ENCODE measurements at regions not wholly inside any gene's neighbourhood (a gene's known extent, or its start where the extent isn't known, plus 50 kb on each side); places are given as distances from the start of the nearest gene placed in this dataset.
A peak's percentile ranks its signal among the peaks of the same experiment; 100 is the strongest.
"Not testable (repeated sequence)": the region's sequence is repeated elsewhere in the genome, so short reads cannot be mapped to it uniquely, and the experiment has no call there.

DNA sequence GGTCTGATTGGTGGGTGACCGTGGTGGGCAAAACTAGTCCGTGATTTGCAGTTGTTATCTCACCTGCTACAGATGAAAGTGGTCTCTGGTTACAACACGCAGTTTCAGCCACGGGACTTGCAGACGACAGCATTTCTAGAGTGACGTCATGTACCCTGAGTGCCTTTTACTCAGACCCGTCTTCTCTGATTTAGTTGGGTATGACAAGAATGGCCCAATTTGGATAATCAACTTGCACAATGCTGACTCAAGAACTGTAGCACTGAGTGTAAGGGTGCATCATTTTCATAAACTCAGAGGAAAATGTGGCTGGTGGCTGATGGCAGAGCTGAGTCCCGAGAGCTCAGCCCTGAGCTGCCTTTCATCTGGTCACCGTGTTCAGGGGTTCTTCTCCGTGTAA lies 281.4 kb upstream of the FRG1 start:
- H2BK120ac ChIP-seq (ENCODE audit: low read depth, low read length): no peak overlapping the region
- DNase-seq (ENCODE audit: low spot score): no peak
- no peak overlapping the region for H3K18ac ChIP-seq (ENCODE audit: low read length)
- H3K79me1 ChIP-seq (ENCODE audit: low read depth, low read length): no peaks in the 10 kb centered on the region
- no peak overlapping the region for H3K23ac ChIP-seq (ENCODE audit: low read depth, low read length, poor library complexity)
- H3K36me3 ChIP-seq (replicated peaks in 1 of 2; ENCODE audit: control insufficient read depth in 2 of 2, insufficient read depth in 2 of 2, low read length in 2 of 2): no peaks in the 10 kb centered on the region
- no peak overlapping the region for H2AFZ ChIP-seq (ENCODE audit: low read length)
- no peak overlapping the region for H2AK5ac ChIP-seq (ENCODE audit: low read depth, low read length)
- H3K4me2 ChIP-seq (ENCODE audit: insufficient read depth, low read length, poor library complexity, severe bottlenecking): no peak overlapping the region
- H2BK12ac ChIP-seq (ENCODE audit: low read length): no peak overlapping the region
- no peak overlapping the region for H4K8ac ChIP-seq (ENCODE audit: low read depth, low read length)
- H3K4me1 ChIP-seq (ENCODE audit: control insufficient read depth in 2 of 2, insufficient read depth in 1 of 2, low read depth in 1 of 2, low read length in 2 of 2): peaks cover 0 to 2% of the 10 kb centered on the region in 2 donors
- H3K14ac ChIP-seq (ENCODE audit: low read length): no peak overlapping the region
- H3K9ac ChIP-seq (ENCODE audit: low read depth, low read length, poor library complexity): no peak overlapping the region
- H3K4ac ChIP-seq (ENCODE audit: low read length): no peak overlapping the region
- no peaks in the 10 kb centered on the region for H3K9me3 ChIP-seq (replicated peaks in 1 of 2; ENCODE audit: control insufficient read depth in 2 of 2, insufficient read depth in 1 of 2, low read depth in 1 of 2, low read length in 2 of 2)
- H4K91ac ChIP-seq (ENCODE audit: low read depth, low read length, poor library complexity): no peak overlapping the region
- H3K4me3 ChIP-seq (ENCODE audit: low read length in 2 of 2): no peak overlapping the region
- H3K27ac ChIP-seq (replicated peaks; ENCODE audit: low read length): no peak overlapping the region
- no peak overlapping the region for H2BK5ac ChIP-seq (ENCODE audit: low read length)
- H2BK15ac ChIP-seq (ENCODE audit: low read length): no peak overlapping the region
- no CpG with 5 or more reads among the region's 10 CpGs for WGBS, 2 donors (ENCODE audit: extremely low coverage in 2 of 2, insufficient read length in 2 of 2, insufficient replicate concordance in 1 of 2)
- H3K27me3 ChIP-seq (ENCODE audit: control insufficient read depth in 3 of 3, insufficient read depth in 3 of 3, low read depth in 1 of 3, low read length in 3 of 3): no peaks in the 10 kb centered on the region

DNA sequence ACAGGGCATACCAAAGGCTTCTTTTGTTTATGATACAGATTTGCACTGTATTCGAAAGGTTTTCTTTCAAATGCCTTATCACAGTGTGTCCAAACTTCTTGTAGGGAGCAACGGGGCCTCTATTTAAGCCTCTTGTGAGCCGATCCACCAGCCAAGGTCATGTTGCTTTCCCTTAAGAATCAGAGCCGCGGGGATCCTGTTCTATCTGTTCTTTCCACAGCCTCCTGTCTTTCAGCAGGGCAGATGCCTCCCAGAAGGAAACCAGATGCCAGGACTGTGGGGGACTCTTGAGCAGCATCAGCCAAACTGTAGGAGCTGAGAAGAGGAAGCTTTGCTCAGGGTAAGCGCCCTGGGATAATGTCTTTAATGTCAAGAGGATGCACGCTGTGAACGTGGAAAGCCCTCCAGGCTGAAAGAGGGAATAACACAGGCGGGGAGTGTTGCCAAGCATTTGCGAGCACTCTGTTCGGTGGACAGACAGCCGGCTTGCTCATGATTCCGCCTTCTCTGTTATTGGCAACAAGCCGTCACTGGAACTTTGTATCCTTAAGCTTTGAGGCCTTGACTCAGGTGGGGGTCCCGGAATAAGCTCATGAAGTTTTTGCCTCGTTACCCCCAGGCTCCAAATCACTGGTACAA lies 279.8 kb upstream of the FRG1 start:
- Histone ChIP-seq H3K4me2 (ENCODE audit: insufficient read depth, low read length, poor library complexity, severe bottlenecking) (no peak overlapping the region), H3K79me1 (ENCODE audit: low read depth, low read length) (no peaks in the 10 kb centered on the region), H3K4me3 (ENCODE audit: low read length in 2 of 2) (no peak overlapping the region), H2AFZ (ENCODE audit: low read length) (no peak overlapping the region), H3K27me3 (ENCODE audit: control insufficient read depth in 3 of 3, insufficient read depth in 3 of 3, low read depth in 1 of 3, low read length in 3 of 3) (no peaks in the 10 kb centered on the region), H2AK5ac (ENCODE audit: low read depth, low read length) (no peak overlapping the region), H3K4ac (ENCODE audit: low read length) (no peak overlapping the region), H2BK15ac (ENCODE audit: low read length) (no peak overlapping the region), H3K4me1 (ENCODE audit: control insufficient read depth in 2 of 2, insufficient read depth in 1 of 2, low read depth in 1 of 2, low read length in 2 of 2) (no peaks in the 10 kb centered on the region), H2BK12ac (ENCODE audit: low read length) (no peak overlapping the region), H3K9me3 (replicated peaks in 1 of 2; ENCODE audit: control insufficient read depth in 2 of 2, insufficient read depth in 1 of 2, low read depth in 1 of 2, low read length in 2 of 2) (no peaks in the 10 kb centered on the region), H3K36me3 (replicated peaks in 1 of 2; ENCODE audit: control insufficient read depth in 2 of 2, insufficient read depth in 2 of 2, low read length in 2 of 2) (no peaks in the 10 kb centered on the region), H4K91ac (ENCODE audit: low read depth, low read length, poor library complexity) (no peak overlapping the region), H2BK120ac (ENCODE audit: low read depth, low read length) (no peak overlapping the region), H3K18ac (ENCODE audit: low read length) (no peak overlapping the region), H3K27ac (replicated peaks; ENCODE audit: low read length) (no peak overlapping the region), H2BK5ac (ENCODE audit: low read length) (no peak overlapping the region), H4K8ac (ENCODE audit: low read depth, low read length) (no peak overlapping the region), H3K14ac (ENCODE audit: low read length) (no peak overlapping the region), H3K9ac (ENCODE audit: low read depth, low read length, poor library complexity) (no peak overlapping the region), H3K23ac (ENCODE audit: low read depth, low read length, poor library complexity) (no peak overlapping the region)
- WGBS, 2 donors (ENCODE audit: extremely low coverage in 2 of 2, insufficient read length in 2 of 2, insufficient replicate concordance in 1 of 2): no CpG with 5 or more reads among the region's 16 CpGs
- no peak for DNase-seq (ENCODE audit: low spot score)

DNA sequence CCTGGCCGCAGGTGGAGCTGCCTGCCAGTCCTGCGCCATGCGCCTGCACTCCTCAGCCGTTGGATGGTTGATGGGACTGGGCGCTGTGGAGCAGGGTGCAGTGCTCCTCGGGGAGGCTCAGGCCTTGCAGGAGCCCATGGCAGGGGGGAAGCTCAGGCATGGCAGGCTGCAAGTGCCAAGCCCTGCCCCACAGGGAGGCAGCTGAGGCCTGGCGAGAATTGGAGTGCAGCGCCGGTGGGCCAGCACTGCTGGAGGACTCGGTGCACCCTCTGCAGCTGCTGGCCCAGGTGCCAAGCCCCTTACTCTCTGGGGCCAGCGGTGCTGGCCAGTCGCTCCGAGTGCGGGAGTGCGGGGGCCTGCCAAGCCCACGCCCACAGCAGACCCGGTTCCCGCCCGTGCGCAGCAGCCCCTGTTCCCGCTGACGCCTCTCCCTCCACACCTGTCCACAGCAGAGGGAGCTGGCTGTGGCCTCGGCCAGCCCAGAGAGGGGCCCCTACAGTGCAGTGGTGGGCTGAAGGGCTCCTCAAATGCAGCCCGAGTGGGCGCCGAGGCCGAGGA lies 275.9 kb upstream of the FRG1 start:
- Histone ChIP-seq H3K36me3 (replicated peaks in 1 of 2; ENCODE audit: control insufficient read depth in 2 of 2, insufficient read depth in 2 of 2, low read length in 2 of 2) (no peaks in the 10 kb centered on the region), H3K18ac (ENCODE audit: low read length) (peak overlapping the region; percentile 48), H2BK12ac (ENCODE audit: low read length) (peak overlapping the region; percentile 22), H2BK15ac (ENCODE audit: low read length) (peak overlapping the region; percentile 67), H3K4me3 (ENCODE audit: low read length in 2 of 2) (no peak overlapping the region), H2AK5ac (ENCODE audit: low read depth, low read length) (peak overlapping the region; percentile 37), H3K4ac (ENCODE audit: low read length) (no peak overlapping the region), H3K23ac (ENCODE audit: low read depth, low read length, poor library complexity) (no peak overlapping the region), H2BK120ac (ENCODE audit: low read depth, low read length) (no peak overlapping the region), H3K27ac (replicated peaks; ENCODE audit: low read length) (no peak overlapping the region), H4K91ac (ENCODE audit: low read depth, low read length, poor library complexity) (peak overlapping the region; percentile 53), H3K14ac (ENCODE audit: low read length) (no peak overlapping the region), H3K4me2 (ENCODE audit: insufficient read depth, low read length, poor library complexity, severe bottlenecking) (no peak overlapping the region), H3K4me1 (ENCODE audit: control insufficient read depth in 2 of 2, insufficient read depth in 1 of 2, low read depth in 1 of 2, low read length in 2 of 2) (no peaks in the 10 kb centered on the region), H2BK5ac (ENCODE audit: low read length) (no peak overlapping the region), H3K9me3 (replicated peaks in 1 of 2; ENCODE audit: control insufficient read depth in 2 of 2, insufficient read depth in 1 of 2, low read depth in 1 of 2, low read length in 2 of 2) (no peaks in the 10 kb centered on the region), H3K27me3 (ENCODE audit: control insufficient read depth in 3 of 3, insufficient read depth in 3 of 3, low read depth in 1 of 3, low read length in 3 of 3) (no peaks in the 10 kb centered on the region), H3K9ac (ENCODE audit: low read depth, low read length, poor library complexity) (peak overlapping the region; percentile 70), H4K8ac (ENCODE audit: low read depth, low read length) (no peak overlapping the region), H2AFZ (ENCODE audit: low read length) (no peak overlapping the region), H3K79me1 (ENCODE audit: low read depth, low read length) (no peaks in the 10 kb centered on the region)
- no peak for DNase-seq (ENCODE audit: low spot score)
- no CpG with 5 or more reads among the region's 27 CpGs for WGBS, 2 donors (ENCODE audit: extremely low coverage in 2 of 2, insufficient read length in 2 of 2, insufficient replicate concordance in 1 of 2)

GRCh38 chr4:189665712-189666305 lies 274.9 kb upstream of the FRG1 start:
- not testable (repeated sequence) for H2BK12ac ChIP-seq (ENCODE audit: low read length); H3K23ac ChIP-seq (ENCODE audit: low read depth, low read length, poor library complexity); H4K8ac ChIP-seq (ENCODE audit: low read depth, low read length); H2AK5ac ChIP-seq (ENCODE audit: low read depth, low read length); H3K79me1 ChIP-seq (ENCODE audit: low read depth, low read length); H3K9ac ChIP-seq (ENCODE audit: low read depth, low read length, poor library complexity); H2BK120ac ChIP-seq (ENCODE audit: low read depth, low read length); H3K4me3 ChIP-seq (ENCODE audit: low read length in 2 of 2); H3K14ac ChIP-seq (ENCODE audit: low read length); H3K36me3 ChIP-seq (replicated peaks in 1 of 2; ENCODE audit: control insufficient read depth in 2 of 2, insufficient read depth in 2 of 2, low read length in 2 of 2); H3K4ac ChIP-seq (ENCODE audit: low read length); H3K9me3 ChIP-seq (replicated peaks in 1 of 2; ENCODE audit: control insufficient read depth in 2 of 2, insufficient read depth in 1 of 2, low read depth in 1 of 2, low read length in 2 of 2); H3K27me3 ChIP-seq (ENCODE audit: control insufficient read depth in 3 of 3, insufficient read depth in 3 of 3, low read depth in 1 of 3, low read length in 3 of 3); H2AFZ ChIP-seq (ENCODE audit: low read length); H3K4me2 ChIP-seq (ENCODE audit: insufficient read depth, low read length, poor library complexity, severe bottlenecking); H2BK5ac ChIP-seq (ENCODE audit: low read length); H2BK15ac ChIP-seq (ENCODE audit: low read length); H3K18ac ChIP-seq (ENCODE audit: low read length); DNase-seq (ENCODE audit: low spot score); H3K4me1 ChIP-seq (ENCODE audit: control insufficient read depth in 2 of 2, insufficient read depth in 1 of 2, low read depth in 1 of 2, low read length in 2 of 2); H3K27ac ChIP-seq (replicated peaks; ENCODE audit: low read length); H4K91ac ChIP-seq (ENCODE audit: low read depth, low read length, poor library complexity)
- WGBS, 2 donors (ENCODE audit: extremely low coverage in 2 of 2, insufficient read length in 2 of 2, insufficient replicate concordance in 1 of 2): no CpG with 5 or more reads among the region's 2 CpGs

Measured in neuronal stem cell (in vitro differentiated cells).